HEK293 (cell line): ENCODE measurements at regions not wholly inside any gene's neighbourhood (a gene's known extent, or its start where the extent isn't known, plus 50 kb on each side); places are given as distances from the start of the nearest gene placed in this dataset.

Source experiments
- CTCF ChIA-PET: fragments of 350-600 bp; formaldehyde crosslinking; extraction: SDS; loops from one replicate; lab custom pipeline; 2021; ENCODE audit warnings: antibody characterized with exemption; lab: Yijun Ruan, JAX
- POLR2A ChIA-PET: fragments of 300-600 bp; formaldehyde crosslinking; extraction: SDS; loops from one replicate; lab custom pipeline; 2020; ENCODE audit warnings: antibody characterized with exemption, inconsistent platforms; lab: Yijun Ruan, JAX
- H3K27ac ChIP-seq: fragments of 200-500 bp; sonication (Bioruptor generic); 2 replicates; pipeline ENCODE4 v1.5.1; 2014; ENCODE audit warnings: low read depth, low read length, control low read depth, inconsistent platforms; ENCODE audit errors: extremely low read depth
- H3K36me3 ChIP-seq, 2 experiments: fragments of 200-500 bp in 1 of 2; sonication (Bioruptor generic) in 1 of 2; 1 replicate in 1 of 2; 2 replicates in 1 of 2; pipeline ENCODE4 v1.5.1; 2014 to 2017; ENCODE audit warnings: inconsistent platforms in 2 of 2, low read length in 2 of 2; ENCODE audit not compliant: control insufficient read depth in 2 of 2, insufficient read depth in 1 of 2
- H3K4me1 ChIP-seq: fragments of 200-500 bp; sonication (Bioruptor generic); 2 replicates; pipeline ENCODE4 v1.5.1; 2014; ENCODE audit warnings: mild to moderate bottlenecking, low read length, inconsistent platforms; ENCODE audit not compliant: control insufficient read depth, insufficient read depth
- H3K4me3 ChIP-seq: 2 replicates; pipeline ENCODE4 v1.5.1; 2011; ENCODE audit warnings: low read depth, mild to moderate bottlenecking, control low read depth, low read length, moderate library complexity
- H3K9me3 ChIP-seq: fragments of 200-500 bp; sonication (Bioruptor generic); 2 replicates; pipeline ENCODE4 v1.5.1; 2014; ENCODE audit warnings: low read depth, low read length, inconsistent platforms; ENCODE audit not compliant: control insufficient read depth, insufficient read depth
- KLF8 ChIP-seq: fragments of 450-650 bp; formaldehyde crosslinking; IDR thresholded peaks from 2 replicates; pipeline ENCODE4 v1.5.1; 2016; ENCODE audit warnings: missing biosample characterization, missing genetic modification characterization
- RBAK ChIP-seq: fragments of 450-650 bp; formaldehyde crosslinking; IDR thresholded peaks from 2 replicates; pipeline ENCODE4 v1.5.1; 2016; ENCODE audit warnings: missing biosample characterization, missing genetic modification characterization
- SP7 ChIP-seq: fragments of 450-650 bp; formaldehyde crosslinking; IDR thresholded peaks from 2 replicates; pipeline ENCODE4 v1.5.1; 2016; ENCODE audit warnings: missing biosample characterization, missing genetic modification characterization
- ZNF112 ChIP-seq: fragments of 450-650 bp; formaldehyde crosslinking; IDR thresholded peaks from 2 replicates; pipeline ENCODE4 v1.5.0; 2017; ENCODE audit warnings: missing biosample characterization, missing genetic modification characterization
- ZNF184 ChIP-seq: fragments of 450-650 bp; IDR thresholded peaks from 2 replicates; pipeline ENCODE4 v1.5.1; 2018; ENCODE audit warnings: missing biosample characterization, mild to moderate bottlenecking, missing genetic modification characterization
- ZNF239 ChIP-seq: fragments of 450-650 bp; formaldehyde crosslinking; IDR thresholded peaks from 2 replicates; pipeline ENCODE4 v1.5.1; 2016; ENCODE audit warnings: missing biosample characterization, missing genetic modification characterization
- ZNF311 ChIP-seq: fragments of 450-650 bp; formaldehyde crosslinking; IDR thresholded peaks from 2 replicates; pipeline ENCODE4 v1.5.1; 2017; ENCODE audit warnings: missing biosample characterization, missing genetic modification characterization, borderline replicate concordance
- ZNF324 ChIP-seq: fragments of 450-650 bp; formaldehyde crosslinking; IDR thresholded peaks from 2 replicates; pipeline ENCODE4 v1.5.1; 2016; ENCODE audit warnings: missing biosample characterization, missing genetic modification characterization
- ZNF624 ChIP-seq: fragments of 450-650 bp; formaldehyde crosslinking; IDR thresholded peaks from 2 replicates; pipeline ENCODE4 v1.5.1; 2017; ENCODE audit warnings: missing biosample characterization, missing genetic modification characterization
- ZNF677 ChIP-seq: fragments of 450-650 bp; IDR thresholded peaks from 2 replicates; pipeline ENCODE4 v1.5.0; 2018; ENCODE audit warnings: missing biosample characterization, mild to moderate bottlenecking, missing genetic modification characterization, moderate library complexity
- ZNF747 ChIP-seq: fragments of 450-650 bp; formaldehyde crosslinking; IDR thresholded peaks from 2 replicates; pipeline ENCODE4 v1.5.1; 2016; ENCODE audit warnings: missing biosample characterization, missing genetic modification characterization
- TF ChIP-seq, protein P1 (sequence below): fragments of 450-650 bp; formaldehyde crosslinking; IDR thresholded peaks from 2 replicates; pipeline ENCODE4 v1.5.1; 2016; ENCODE audit warnings: missing biosample characterization, missing genetic modification characterization, borderline replicate concordance
- TF ChIP-seq, protein P2 (sequence below): fragments of 450-650 bp; IDR thresholded peaks from 2 replicates; pipeline ENCODE4 v1.5.1; 2018; ENCODE audit warnings: missing biosample characterization, mild to moderate bottlenecking, missing genetic modification characterization
- TF ChIP-seq, protein P3 (sequence below): fragments of 450-650 bp; formaldehyde crosslinking; IDR thresholded peaks from 2 replicates; pipeline ENCODE4 v1.5.1; 2016; ENCODE audit warnings: missing biosample characterization, missing genetic modification characterization
- TF ChIP-seq, protein P4 (sequence below): IDR thresholded peaks from 2 replicates; pipeline ENCODE4 v1.6.1; 2011; ENCODE audit warnings: mild to moderate bottlenecking, low read depth, low read length, borderline replicate concordance

DNA sequence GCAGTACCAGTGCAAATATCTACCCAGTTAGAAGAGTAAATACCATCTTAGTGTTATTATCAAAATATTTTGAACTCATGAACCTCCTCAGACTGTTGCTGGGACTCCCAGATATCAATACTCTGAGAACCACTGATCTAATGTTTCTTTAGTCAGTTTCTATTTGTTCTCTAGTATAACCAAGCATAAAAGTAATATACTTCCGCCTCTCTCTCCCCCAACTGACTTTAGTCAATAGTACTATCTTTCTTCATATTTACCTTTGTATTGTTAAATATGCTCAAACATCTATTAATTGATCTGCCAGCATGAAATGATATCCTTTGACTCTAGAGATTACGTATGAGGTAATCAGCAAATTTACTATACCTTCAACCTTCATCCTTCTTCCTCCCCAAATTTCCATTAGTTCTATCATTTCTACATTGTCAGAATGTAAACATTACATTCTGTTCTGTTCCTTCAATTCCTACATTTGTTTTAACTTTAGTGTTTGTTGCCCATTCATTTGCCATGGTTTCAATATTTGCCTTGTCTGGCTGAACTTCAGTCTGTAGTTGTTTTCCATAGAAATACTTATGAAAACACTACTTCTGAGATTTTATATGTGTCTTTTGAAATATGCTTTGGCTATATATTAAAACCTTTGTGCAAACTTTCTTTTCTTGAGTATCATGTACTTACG, 192.5 kb upstream of the PDE3A start (continued):
- TF ChIP-seq, protein P1, sequence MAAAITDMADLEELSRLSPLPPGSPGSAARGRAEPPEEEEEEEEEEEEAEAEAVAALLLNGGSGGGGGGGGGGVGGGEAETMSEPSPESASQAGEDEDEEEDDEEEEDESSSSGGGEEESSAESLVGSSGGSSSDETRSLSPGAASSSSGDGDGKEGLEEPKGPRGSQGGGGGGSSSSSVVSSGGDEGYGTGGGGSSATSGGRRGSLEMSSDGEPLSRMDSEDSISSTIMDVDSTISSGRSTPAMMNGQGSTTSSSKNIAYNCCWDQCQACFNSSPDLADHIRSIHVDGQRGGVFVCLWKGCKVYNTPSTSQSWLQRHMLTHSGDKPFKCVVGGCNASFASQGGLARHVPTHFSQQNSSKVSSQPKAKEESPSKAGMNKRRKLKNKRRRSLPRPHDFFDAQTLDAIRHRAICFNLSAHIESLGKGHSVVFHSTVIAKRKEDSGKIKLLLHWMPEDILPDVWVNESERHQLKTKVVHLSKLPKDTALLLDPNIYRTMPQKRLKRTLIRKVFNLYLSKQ (tag by site-specific recombination) = no peak
- TF ChIP-seq ZNF184 (tag by site-specific recombination) (no peak), KLF8 (no peak), ZNF624 (no peak)

DNA sequence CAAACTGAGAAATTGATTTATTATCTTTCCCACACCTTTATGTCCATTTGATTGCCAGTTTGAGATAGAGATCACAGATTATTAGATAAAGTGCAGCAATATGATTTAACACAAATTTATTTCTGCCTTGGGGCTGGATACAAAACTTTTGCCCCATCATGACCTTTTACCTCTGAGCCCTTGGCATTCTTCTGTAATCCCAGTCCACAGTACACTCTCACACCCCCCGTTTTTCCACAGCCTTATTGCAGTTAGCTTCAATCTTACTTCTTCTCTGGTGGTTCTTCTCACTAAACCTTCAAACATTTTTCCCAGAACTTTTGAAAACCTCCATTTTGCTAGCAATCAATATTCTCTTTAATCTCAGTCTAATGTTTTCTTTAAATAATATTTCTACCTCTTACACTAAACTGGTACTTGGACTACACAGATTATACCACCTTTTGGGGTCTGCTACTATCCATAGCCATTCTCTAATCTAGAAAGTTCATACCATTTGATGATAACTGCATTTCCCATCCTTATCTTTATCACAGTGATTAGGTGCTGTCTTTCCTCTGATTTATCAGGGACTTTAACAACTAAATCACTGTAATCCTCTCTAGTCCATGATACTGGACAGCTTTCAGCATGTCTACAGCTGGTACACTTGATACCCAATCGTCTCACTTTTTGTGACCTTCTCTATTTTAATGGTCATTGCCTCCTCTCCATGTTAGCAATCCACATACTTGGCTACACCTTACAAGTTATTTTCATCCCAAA, 186.7 kb upstream of the PDE3A start:
- no peak for TF ChIP-seq ZNF311 (tag by site-specific recombination)
- no peak for TF ChIP-seq ZNF239 (tag by site-specific recombination)
- TF ChIP-seq ZNF324 (tag by site-specific recombination) = no peak
- TF ChIP-seq, protein P2, sequence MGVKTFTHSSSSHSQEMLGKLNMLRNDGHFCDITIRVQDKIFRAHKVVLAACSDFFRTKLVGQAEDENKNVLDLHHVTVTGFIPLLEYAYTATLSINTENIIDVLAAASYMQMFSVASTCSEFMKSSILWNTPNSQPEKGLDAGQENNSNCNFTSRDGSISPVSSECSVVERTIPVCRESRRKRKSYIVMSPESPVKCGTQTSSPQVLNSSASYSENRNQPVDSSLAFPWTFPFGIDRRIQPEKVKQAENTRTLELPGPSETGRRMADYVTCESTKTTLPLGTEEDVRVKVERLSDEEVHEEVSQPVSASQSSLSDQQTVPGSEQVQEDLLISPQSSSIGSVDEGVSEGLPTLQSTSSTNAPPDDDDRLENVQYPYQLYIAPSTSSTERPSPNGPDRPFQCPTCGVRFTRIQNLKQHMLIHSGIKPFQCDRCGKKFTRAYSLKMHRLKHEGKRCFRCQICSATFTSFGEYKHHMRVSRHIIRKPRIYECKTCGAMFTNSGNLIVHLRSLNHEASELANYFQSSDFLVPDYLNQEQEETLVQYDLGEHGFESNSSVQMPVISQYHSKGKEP (tag by site-specific recombination) = no peak
- TF ChIP-seq, protein P3, sequence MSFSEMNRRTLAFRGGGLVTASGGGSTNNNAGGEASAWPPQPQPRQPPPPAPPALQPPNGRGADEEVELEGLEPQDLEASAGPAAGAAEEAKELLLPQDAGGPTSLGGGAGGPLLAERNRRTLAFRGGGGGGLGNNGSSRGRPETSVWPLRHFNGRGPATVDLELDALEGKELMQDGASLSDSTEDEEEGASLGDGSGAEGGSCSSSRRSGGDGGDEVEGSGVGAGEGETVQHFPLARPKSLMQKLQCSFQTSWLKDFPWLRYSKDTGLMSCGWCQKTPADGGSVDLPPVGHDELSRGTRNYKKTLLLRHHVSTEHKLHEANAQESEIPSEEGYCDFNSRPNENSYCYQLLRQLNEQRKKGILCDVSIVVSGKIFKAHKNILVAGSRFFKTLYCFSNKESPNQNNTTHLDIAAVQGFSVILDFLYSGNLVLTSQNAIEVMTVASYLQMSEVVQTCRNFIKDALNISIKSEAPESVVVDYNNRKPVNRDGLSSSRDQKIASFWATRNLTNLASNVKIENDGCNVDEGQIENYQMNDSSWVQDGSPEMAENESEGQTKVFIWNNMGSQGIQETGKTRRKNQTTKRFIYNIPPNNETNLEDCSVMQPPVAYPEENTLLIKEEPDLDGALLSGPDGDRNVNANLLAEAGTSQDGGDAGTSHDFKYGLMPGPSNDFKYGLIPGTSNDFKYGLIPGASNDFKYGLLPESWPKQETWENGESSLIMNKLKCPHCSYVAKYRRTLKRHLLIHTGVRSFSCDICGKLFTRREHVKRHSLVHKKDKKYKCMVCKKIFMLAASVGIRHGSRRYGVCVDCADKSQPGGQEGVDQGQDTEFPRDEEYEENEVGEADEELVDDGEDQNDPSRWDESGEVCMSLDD (tag by site-specific recombination) = no peak
- no peak for TF ChIP-seq ZNF112 (tag by site-specific recombination)
- no peak for TF ChIP-seq RBAK (tag by site-specific recombination)
- TF ChIP-seq ZNF677 = no peak
- TF ChIP-seq, protein P4, sequence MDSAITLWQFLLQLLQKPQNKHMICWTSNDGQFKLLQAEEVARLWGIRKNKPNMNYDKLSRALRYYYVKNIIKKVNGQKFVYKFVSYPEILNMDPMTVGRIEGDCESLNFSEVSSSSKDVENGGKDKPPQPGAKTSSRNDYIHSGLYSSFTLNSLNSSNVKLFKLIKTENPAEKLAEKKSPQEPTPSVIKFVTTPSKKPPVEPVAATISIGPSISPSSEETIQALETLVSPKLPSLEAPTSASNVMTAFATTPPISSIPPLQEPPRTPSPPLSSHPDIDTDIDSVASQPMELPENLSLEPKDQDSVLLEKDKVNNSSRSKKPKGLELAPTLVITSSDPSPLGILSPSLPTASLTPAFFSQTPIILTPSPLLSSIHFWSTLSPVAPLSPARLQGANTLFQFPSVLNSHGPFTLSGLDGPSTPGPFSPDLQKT = no peak
- ChIA-PET CTCF (no interaction called here), POLR2A (no interaction called here)
- no peak overlapping the region for H3K27ac ChIP-seq
- no peaks in the 10 kb centered on the region for H3K4me1 ChIP-seq
- no peaks in the 10 kb centered on the region for H3K36me3 ChIP-seq
- H3K4me3 ChIP-seq = no peak overlapping the region
- no peaks in the 10 kb centered on the region; the same call in 1 of the 2 replicates for H3K9me3 ChIP-seq

DNA sequence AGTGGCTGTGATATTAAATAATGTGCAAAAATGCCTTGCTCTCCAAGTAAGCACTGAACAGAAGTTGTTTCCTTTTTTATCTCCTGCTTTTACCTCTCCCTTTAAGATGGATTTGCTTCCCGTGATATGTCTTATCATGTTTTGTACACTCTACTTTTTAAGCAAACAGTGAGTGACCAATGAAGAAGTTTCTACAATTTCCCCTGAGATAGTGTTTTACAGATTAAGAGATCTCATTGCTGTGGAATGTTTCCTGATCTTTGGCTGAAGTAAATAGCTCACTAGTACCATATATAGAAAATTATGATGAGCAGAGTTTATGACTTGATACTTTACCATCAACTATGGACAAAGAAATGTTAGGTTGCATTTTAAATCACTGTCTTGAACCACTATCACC, 184.8 kb upstream of the PDE3A start:
- CTCF ChIA-PET = interaction anchor here (0.6 to 0.7 kb wide), 2 partner anchors 460 to 954 kb away, joined by 3 to 6 read pairs; no protein-coding TSS in a partner anchor
- POLR2A ChIA-PET = no interaction called here

More for the DNA sequence above, 184.8 kb upstream of the PDE3A start:
- H3K36me3 ChIP-seq = no peaks in the 10 kb centered on the region
- TF ChIP-seq ZNF747 (tag by site-specific recombination) = no peak
- TF ChIP-seq SP7 (tag by site-specific recombination) = no peak
- no peaks in the 10 kb centered on the region for H3K9me3 ChIP-seq
- H3K4me3 ChIP-seq = no peak overlapping the region
- no peak overlapping the region for H3K27ac ChIP-seq
- no peaks in the 10 kb centered on the region for H3K4me1 ChIP-seq
